DMS79 (cell line): ENCODE measurements at regions not wholly inside any gene's neighbourhood (a gene's known extent, or its start where the extent isn't known, plus 50 kb on each side); places are given as distances from the start of the nearest gene placed in this dataset.

Experiments used
- DNase-seq: peaks from one replicate; lab custom pipeline; 2025; lab: John Stamatoyannopoulos, UW

DNA sequence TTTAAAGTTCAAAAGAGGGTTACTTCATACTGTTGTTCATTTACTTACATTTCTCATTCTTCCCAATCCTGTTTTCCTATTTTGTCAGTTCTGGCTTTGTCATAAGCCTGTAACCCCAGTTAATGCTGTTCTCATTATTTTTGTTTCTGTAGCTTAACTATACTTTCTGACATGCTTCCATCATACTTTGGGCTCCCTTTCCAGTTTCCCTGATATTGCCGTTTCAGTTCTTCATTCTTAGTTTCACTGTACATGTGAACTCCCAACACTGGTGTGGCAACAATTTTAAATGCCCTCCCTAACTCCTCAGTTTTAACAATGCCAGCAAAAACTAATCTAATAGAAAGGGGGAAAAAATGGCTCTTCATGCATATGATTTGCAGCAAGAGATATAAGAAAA is 456.7 kb downstream of the LMO4 start:
- no peak for DNase-seq

DNA sequence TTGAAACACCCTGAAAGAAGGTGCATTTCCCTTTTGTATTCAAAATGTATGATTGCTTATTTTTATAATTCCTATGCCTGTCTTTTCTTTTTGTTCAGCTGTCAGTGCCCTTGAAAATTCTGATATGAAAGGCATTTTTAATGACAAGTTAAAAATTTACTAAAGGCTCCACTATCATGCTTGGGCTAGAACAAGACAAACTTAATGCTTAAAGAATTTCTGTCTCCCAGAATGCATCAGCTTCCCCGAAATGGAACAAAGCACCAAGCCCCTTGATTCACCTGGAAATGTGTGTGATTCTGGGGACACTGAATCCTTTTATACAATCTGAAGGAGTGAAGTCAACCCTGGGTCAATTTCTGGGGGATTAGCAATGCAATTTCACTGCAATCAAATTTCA is 457.5 kb downstream of the LMO4 start:
- DNase-seq = no peak

DNA sequence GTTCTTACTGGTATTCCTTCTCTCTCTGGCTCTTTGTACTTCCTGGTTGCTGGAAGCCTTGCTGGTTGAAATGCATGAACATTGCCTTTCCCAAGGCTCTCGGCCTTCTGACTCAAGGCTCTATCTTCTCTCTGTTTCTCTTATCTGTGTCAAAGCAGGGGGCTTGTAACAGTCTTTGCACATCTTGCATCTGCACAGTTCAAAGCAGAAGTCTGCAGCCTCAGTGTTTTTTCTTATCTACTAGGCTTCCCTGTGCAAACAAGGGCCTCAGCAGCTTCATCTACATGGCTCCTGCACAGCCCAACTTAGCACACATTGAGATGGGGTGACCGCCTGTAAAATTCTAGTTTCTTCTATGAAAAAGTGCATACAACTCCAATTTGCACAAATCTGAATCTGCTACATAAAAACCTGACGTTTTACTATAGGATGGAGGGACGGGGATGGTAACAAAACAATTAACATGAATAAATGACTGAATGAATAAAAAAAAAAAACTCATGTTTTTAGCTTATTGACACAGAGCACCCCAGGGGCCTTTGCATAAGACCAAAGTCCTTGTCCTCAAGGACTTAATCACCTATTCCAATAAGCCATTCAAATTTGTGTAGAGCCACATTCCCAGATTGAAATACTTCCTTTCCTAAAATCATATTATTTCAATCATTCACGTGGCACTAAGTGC is 458.3 kb downstream of the LMO4 start:
- no peak for DNase-seq

DNA sequence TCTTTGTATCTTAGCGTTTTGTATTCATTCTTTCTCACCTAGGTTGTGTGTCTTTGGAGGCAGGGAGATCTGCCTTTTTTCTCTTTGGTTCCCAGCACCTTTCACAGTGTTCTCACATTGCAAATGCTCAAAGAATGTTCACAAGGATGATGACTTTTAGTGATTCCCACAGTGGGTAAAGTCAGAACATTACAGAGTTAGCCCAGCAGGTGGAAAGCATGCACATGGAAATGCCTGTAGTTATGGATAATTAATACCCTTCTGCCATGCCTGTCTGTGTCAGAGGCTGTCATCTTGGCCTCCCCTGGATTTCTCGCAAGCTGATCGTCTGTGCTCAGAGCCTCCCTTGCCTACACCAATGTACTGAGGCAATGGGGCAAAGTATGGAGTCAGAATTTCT is 458.9 kb downstream of the LMO4 start:
- no peak for DNase-seq

DNA sequence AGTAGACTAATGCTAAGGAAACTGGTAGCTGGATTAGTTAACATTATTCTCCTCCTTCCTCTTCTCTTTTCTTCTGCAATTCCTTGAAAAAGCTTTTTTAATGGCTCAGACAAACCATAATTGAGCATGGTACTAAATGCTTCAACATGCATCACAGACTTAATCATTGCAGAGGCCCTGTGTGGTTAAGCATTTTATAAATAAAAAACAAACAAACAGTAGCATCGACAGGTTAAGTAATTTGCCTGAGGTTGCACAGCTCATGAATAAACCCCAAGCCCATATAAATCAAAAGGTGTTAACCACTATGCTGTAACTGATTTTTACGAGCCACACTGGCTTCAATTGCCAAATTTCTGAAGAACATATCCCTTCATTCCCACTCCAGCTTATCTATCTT is 462.1 kb downstream of the LMO4 start:
- DNase-seq = no peak

DNA sequence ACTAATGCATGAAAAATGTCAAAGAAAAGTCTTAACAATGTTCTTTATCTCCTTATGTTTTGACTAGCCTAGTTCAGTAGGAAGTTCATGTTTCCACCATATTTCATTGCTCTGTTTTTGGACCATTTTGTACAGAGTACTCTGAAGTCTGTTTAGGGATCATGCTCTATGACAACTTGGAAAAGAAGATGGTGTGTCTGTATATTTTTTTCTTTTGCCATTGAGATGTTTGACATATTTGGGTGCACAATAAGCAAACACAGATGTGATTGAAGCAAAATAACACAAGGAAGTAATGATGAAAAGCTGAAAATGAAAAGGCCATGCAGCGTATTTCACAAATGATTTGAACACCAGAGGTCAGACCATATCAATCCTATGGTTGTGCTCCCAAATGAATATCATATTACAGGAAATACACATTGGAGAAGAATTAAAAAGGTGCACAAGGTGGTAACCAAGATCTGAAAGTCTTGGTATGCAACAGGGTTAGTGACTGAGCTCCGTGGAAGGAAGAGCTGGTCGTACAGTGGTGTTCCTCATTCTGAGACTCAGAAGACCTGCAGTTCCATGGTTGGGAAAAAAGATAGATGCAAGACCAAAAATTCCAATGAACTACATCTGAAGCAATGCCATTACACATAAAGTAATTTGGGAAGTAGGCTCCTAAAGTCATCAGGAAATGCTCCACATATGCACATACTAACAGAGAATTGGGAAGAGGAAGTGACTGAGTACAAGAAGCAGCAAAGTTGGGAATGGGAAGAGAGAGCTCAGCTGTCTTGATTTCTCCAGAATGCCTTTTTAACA is 463.5 kb downstream of the LMO4 start:
- no peak for DNase-seq

GRCh38 chr1:87794788-87795614 is 466.3 kb downstream of the LMO4 start:
- no peak for DNase-seq

DNA sequence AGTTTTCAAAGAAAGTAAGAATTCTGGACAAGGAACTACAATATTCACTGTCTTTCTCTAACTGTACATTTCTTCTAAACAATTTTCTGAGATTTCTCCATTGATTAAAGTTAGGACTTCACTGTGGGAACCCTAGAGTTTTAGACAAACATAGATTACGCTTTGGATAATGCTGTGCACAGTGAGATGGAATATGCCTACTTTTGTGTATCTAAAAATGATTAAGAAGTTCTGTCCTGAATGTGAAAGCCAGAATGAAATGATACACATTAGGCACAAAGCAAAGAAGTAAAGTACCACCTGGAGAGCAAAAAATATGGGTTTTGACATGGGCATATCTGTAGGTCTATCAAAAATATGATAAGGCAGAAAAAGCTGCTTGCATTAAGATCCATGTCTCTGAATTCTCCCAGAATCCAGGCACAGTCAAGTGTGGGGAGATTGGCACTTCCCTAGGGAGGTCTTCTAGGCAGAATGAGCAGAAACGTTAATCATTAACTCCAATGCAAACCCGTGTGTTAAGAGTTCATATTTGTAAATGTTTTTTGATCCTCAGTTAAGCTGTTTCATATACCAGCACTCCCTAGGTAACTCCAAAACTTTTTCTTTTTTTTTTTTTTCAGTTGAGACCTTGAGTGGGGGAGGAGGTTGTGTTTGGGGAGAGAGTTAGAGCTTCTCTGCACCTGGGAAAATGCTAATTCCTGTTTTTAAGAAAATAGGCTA is 467.1 kb downstream of the LMO4 start:
- DNase-seq = no peak

GRCh38 chr1:87796471-87796901 is 467.8 kb downstream of the LMO4 start:
- DNase-seq = no peak

GRCh38 chr1:87799451-87799850 is 470.8 kb downstream of the LMO4 start:
- DNase-seq = no peak

DNA sequence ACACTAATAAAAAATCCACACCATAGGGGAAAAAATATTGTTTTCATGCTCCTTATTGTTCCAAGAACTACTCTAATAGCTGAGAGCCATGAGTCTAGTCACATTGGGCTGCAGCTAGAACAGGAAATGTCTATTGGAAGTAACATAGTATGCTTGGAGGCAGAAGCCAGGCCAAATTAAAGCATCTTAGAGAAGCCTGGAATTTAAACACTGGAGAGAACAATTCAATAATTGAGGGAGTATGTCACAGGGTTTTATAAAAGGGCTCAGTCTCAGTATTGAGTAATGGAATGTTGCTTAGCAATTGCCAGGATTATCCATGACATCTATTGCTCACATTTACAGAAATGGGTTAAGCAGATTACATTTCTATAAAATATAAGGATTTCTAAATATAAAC is 471.3 kb downstream of the LMO4 start:
- DNase-seq = no peak

DNA sequence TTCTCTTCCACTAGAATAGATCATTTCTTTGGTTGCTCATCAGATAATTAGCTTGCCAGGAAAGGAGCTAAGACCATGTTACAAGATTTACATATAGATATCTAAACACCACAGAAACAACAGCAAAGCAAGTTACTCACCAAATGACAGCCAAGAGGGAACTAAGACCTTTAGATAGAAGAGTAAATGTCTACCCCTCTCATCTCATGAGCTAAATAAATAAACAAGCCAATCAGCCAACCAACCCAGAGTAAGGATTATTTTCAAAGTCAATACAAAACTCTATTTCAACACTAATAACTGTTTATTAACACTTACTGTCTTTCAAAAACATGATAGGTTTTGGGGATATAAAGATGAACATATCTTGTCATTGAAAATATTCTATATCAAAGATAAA is 474.7 kb downstream of the LMO4 start:
- DNase-seq = no peak

- DNase-seq = no peak
Observed at GRCh38 chr1:87804128-87804527, 475.4 kb downstream of the LMO4 start.

- no peak for DNase-seq
Observed at GRCh38 chr1:87805666-87806378, 477.1 kb downstream of the LMO4 start.

GRCh38 chr1:87806379-87807094 is 477.9 kb downstream of the LMO4 start:
- DNase-seq = no peak

GRCh38 chr1:87810166-87810565 is 481.5 kb downstream of the LMO4 start:
- no peak for DNase-seq

DNA sequence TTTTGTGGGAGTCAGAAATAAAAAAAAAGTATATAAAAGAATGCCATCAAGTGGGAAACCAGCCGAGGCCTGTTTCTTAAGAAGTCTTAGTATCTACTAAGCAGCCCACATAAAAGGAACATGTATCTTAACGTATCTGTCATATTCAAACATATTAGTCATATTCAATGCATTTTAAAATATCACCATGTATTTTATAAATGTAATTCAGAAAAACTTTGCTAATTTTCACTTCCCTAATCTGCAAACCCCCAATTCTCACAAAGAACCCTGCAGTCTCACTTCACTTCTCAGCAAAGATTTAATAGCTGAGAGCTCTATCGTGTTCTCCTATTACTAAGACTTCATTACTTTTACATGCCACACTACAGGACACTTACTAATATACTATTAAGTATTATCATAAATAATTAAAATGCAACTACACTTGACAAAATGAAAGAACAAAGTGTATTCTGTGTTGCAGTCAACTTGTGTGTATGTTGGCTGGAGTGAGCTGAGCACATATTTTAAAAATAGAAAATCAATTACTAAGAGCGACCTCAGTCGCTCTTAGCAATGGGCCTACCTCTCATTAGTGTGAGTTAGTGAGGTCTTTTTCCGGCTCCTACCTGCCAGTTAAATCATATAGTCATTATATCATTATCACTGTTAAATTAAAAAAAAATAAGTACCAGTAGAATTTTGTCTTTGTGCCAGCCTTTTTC is 484.3 kb downstream of the LMO4 start:
- no peak for DNase-seq

GRCh38 chr1:87814573-87814972 is 485.9 kb downstream of the LMO4 start:
- DNase-seq = no peak

GRCh38 chr1:87816646-87817045 is 488.0 kb downstream of the LMO4 start:
- no peak for DNase-seq

GRCh38 chr1:87820668-87821334 is 492.1 kb downstream of the LMO4 start:
- no peak for DNase-seq
